HEK293T (cell line): ENCODE measurements at regions not wholly inside any gene's neighbourhood (a gene's known extent, or its start where the extent isn't known, plus 50 kb on each side); places are given as distances from the start of the nearest gene placed in this dataset.
"Not testable (repeated sequence)": the region's sequence is repeated elsewhere in the genome, so short reads cannot be mapped to it uniquely, and the experiment has no call there.

Experiments used
- BHLHE40 ChIP-seq: fragments of 450-650 bp; IDR thresholded peaks from 2 replicates; pipeline ENCODE4 v1.6.1; 2016; ENCODE audit warnings: mild to moderate bottlenecking, moderate library complexity, borderline replicate concordance
- FOXM1 ChIP-seq: fragments of 450-650 bp; IDR thresholded peaks from 2 replicates; pipeline ENCODE4 v1.6.1; 2017; ENCODE audit warnings: mild to moderate bottlenecking, borderline replicate concordance
- NFRKB ChIP-seq: fragments of 450-650 bp; IDR thresholded peaks from 2 replicates; pipeline ENCODE4 v1.6.1; 2016; ENCODE audit warnings: mild to moderate bottlenecking, moderate library complexity
- PKNOX1 ChIP-seq: fragments of 450-650 bp; IDR thresholded peaks from 2 replicates; pipeline ENCODE4 v1.6.1; 2016
- ZNF384 ChIP-seq: fragments of 450-650 bp; IDR thresholded peaks from 2 replicates; pipeline ENCODE4 v1.6.1; 2016

- not testable (repeated sequence) for TF ChIP-seq NFRKB, PKNOX1, FOXM1, BHLHE40, ZNF384
These were observed 81.2 kb upstream of the GRIP1 start for GRCh38 chr12:66760122-66760521.
